GM21526 (cell line): ENCODE measurements at regions not wholly inside any gene's neighbourhood (a gene's known extent, or its start where the extent isn't known, plus 50 kb on each side); places are given as distances from the start of the nearest gene placed in this dataset.
"Not testable (repeated sequence)": the region's sequence is repeated elsewhere in the genome, so short reads cannot be mapped to it uniquely, and the experiment has no call there.

Experiments
- ATAC-seq: cut with Tn5 transposase; IDR thresholded peaks from one replicate; pipeline ENCODE4 v1.9.1; 2021; ENCODE audit warnings: moderate library complexity; ENCODE audit not compliant: unreplicated experiment, low FRiP score

- no peak for ATAC-seq
These were observed 154.9 kb upstream of the CXXC4 start for GRCh38 chr4:104649631-104650030.

GRCh38 chr4:104662269-104662668 lies 167.6 kb upstream of the CXXC4 start:
- not testable (repeated sequence) for ATAC-seq

GRCh38 chr4:104677116-104677515 lies 182.4 kb upstream of the CXXC4 start:
- no peak for ATAC-seq

- ATAC-seq = no peak
These were observed 187.6 kb upstream of the CXXC4 start for GRCh38 chr4:104682311-104682710.

GRCh38 chr4:104693601-104694201 lies 199.0 kb upstream of the CXXC4 start:
- ATAC-seq = no peak

- no peak for ATAC-seq
These were observed 221.9 kb upstream of the CXXC4 start for GRCh38 chr4:104716584-104716983.

GRCh38 chr4:104719539-104720230 lies 225.0 kb upstream of the CXXC4 start:
- ATAC-seq = peak; percentile 99

- ATAC-seq = no peak
These were observed 227.8 kb upstream of the CXXC4 start for GRCh38 chr4:104722467-104722866.

GRCh38 chr4:104726002-104726401 lies 231.3 kb upstream of the CXXC4 start:
- ATAC-seq = no peak

GRCh38 chr4:104727643-104728042 lies 232.9 kb upstream of the CXXC4 start:
- no peak for ATAC-seq

- ATAC-seq = no peak
These were observed 233.9 kb upstream of the CXXC4 start for GRCh38 chr4:104728380-104729122.

GRCh38 chr4:104732766-104733165 lies 238.1 kb upstream of the CXXC4 start:
- no peak for ATAC-seq

- ATAC-seq = no peak
These were observed 240.5 kb upstream of the CXXC4 start for GRCh38 chr4:104735174-104735573.

- no peak for ATAC-seq
These were observed 245.5 kb upstream of the CXXC4 start for GRCh38 chr4:104740161-104740560.

- ATAC-seq = peak; percentile 97
These were observed 248.5 kb upstream of the CXXC4 start for GRCh38 chr4:104743215-104743653.

GRCh38 chr4:104747635-104748034 lies 252.9 kb upstream of the CXXC4 start:
- no peak for ATAC-seq

GRCh38 chr4:104749062-104749461 lies 254.4 kb upstream of the CXXC4 start:
- ATAC-seq = peak; percentile 44

- ATAC-seq = no peak
These were observed 255.3 kb upstream of the CXXC4 start for GRCh38 chr4:104750008-104750407.

GRCh38 chr4:104751468-104751867 lies 256.8 kb upstream of the CXXC4 start:
- no peak for ATAC-seq

- ATAC-seq = peak; percentile 62
These were observed 257.6 kb upstream of the CXXC4 start for GRCh38 chr4:104752337-104752736.

- ATAC-seq = peak; percentile 79
These were observed 262.1 kb upstream of the CXXC4 start for GRCh38 chr4:104756837-104757236.

GRCh38 chr4:104758574-104758973 lies 263.9 kb upstream of the CXXC4 start:
- no peak for ATAC-seq
